ENCODE measurements at regions not wholly inside any gene's neighbourhood (a gene's known extent, or its start where the extent isn't known, plus 50 kb on each side); places are given as distances from the start of the nearest gene placed in this dataset.
"Not testable (repeated sequence)": the region's sequence is repeated elsewhere in the genome, so short reads cannot be mapped to it uniquely, and the experiment has no call there.

DNA sequence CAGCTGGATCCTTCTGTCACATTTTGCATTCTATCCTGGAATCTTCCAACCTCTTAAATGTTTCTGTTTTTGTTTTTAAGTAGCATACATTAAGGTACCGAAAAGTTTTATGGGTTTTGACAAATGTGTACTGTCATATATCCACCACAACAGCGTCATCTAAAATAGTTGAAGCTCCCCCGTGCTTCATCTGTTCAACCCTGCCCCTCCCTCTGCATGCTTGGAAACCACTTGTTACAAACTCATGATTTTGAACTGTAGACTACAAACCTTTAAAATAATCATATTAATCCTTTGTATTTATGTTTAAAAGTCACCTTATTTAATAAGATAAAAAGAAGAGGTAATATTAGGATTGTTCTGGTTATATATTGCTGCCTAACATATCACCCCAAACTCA, 182.8 kb upstream of the SMIM30 start:
- no peak for DNase-seq (ENCODE audit: low spot score)

DNA sequence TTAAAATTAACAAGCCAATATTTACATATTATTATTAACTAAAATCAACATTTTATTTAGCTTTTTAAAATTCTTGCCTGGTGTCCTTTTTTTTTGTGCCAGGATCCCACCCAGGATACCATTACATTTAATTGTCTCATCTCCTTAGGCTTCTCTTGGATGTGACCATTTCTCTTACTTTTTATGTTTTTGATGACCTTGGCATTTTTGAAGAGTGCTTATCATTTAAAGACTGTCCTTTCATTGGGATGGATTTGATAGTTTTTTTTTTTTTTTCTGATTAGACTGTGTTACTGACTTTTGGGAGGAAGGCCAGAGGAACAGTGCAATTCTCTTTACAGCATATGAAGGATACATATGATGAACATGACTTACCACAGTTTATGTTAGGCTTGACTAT, 181.4 kb upstream of the SMIM30 start:
- no peak for DNase-seq (ENCODE audit: low spot score)

DNA sequence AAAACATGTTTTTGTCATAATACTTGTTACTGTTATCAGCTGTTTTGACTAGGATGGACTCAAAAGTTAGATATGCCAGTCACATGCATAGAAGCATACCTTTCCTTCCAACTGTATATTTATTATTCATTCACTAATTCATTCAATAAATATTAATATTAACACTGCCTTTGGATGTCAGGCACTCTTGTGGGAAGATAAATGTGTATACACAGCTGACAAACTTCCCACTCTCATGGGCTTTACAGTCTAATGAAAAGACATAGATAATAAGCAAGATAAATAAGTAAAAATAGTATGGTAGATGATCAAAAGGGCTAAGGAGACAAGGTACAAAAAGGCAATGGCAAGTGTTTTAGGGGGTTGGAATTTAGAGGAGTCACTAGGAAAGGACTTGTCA, 180.1 kb upstream of the SMIM30 start:
- DNase-seq (ENCODE audit: low spot score): no peak

DNA sequence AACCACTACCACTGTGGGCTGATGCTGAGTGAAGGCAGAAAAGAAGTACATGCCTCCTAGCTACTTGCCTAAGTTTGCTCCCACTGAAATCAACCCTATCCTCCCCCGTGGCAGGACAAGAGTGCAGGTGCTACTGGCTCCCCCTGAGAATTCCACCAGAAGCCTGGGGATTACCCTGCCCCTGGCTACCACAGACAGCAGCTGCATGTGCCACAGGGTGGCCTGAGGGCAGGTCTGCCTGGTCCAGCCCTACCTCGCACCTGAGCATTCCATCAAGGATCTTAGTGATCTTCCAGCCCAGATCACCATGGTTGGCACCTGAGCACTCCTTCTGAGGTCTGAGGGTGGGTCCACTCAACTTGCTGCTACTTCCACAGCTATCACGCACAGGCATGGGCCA, 176.4 kb upstream of the SMIM30 start:
- no peak for DNase-seq (ENCODE audit: low spot score)

DNA sequence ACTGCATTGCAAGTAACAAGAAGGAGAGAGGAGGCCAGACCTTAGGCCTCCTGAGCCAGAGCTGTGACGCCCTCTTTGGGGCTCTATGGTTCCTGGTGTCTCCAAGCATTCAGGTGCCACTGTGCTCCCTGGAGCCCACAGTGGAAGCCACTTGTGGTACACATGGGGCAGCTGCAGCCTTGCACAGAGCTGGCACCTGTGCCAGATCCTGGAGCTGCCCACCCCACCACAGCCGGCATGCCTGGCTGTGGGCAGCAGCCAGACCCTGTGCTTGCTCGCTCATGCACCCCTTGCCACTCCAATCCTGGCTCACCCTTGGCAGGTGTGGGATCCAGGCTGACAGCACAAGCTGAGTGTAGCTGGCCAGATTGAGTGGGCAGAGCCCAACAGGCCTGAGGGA, 173.8 kb upstream of the SMIM30 start:
- no peak for DNase-seq (ENCODE audit: low spot score)

DNA sequence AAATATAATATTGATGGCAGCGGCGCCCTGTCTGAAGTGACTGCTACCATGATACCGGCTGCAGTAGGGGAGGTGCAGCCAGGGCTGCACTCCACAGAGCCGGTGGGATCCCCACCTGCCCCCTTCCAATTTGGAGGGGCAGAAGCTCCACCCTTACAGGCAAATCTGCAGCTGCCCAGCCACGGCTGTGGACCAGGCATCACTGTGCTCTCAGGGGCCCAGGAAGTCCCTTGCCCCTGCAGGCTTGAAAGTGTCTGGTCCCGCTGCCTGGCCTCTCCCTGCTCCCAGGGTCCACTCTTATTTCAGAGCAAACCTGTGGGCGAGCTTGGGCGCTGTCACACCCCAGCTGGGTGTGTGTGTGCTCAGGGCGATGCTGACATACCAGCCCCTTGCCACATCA, 172.7 kb upstream of the SMIM30 start:
- DNase-seq (ENCODE audit: low spot score): no peak

DNA sequence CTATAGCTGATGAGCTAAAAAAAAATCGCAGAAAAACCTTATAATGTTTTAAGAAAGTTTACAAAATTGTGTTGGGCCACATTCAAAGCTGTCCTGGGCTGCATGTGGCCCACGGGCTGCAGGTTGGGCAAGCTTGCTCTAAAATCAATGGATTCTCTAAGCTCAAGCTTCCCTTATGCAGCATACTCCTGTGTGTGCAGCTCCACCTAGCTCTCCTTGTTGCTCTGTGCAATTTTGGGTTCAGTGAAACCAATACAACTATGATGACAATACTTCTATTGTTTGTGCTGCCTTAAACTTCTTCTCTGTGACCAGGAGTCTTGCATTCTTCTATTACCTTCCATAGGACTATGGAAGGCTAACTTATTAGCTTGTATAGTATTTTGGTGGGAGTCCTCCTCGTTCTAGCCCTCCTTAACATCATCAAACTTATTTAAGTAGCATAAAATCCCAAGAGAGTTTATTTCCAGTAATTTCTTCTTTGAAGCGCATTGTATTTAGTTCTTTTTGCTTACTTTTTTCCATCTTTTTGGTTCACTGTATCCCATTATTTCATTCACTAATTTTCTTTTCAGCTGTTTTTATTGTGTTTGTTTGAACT, 170.9 kb upstream of the SMIM30 start:
- DNase-seq (ENCODE audit: low spot score): no peak

DNA sequence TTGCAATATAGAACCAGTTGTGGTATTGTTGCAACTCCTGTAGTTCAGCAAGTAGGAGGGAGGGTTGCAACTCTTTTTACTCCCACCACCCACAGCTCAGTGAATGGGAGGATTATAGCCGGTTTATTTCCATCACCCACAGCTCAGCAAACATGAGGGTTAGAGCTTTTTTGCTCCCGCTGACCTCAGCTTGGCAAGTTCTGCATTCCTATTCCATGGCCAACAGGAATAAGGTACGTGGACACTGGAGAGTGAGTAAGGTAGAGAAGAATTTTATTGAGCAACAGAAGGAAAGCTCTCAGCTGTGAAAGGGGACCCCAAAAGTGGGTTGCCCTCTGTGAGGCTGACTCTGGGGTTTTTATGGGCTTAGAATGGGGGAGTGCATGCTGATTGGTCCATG, 167.1 kb upstream of the SMIM30 start:
- DNase-seq (ENCODE audit: low spot score): no peak

DNA sequence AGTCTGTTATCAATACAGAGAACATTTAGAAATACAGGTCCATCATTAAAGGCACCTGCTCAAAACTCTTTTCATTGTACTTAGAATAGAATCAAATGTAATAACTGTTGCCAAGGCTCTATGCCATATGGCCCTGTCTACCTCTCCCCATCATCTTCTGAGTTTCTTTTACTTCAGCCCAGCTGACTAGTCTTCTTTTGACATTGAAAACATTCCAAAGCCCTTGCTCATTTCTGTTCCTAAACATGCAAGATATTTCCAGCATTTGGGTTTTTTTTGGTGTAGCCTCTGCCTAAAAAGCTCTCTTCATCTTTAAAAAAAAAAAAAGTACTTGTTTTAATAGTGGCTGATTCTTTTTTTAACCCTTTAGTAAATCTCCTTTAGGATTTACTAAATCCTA, 165.5 kb upstream of the SMIM30 start:
- no peak for DNase-seq (ENCODE audit: low spot score)

DNA sequence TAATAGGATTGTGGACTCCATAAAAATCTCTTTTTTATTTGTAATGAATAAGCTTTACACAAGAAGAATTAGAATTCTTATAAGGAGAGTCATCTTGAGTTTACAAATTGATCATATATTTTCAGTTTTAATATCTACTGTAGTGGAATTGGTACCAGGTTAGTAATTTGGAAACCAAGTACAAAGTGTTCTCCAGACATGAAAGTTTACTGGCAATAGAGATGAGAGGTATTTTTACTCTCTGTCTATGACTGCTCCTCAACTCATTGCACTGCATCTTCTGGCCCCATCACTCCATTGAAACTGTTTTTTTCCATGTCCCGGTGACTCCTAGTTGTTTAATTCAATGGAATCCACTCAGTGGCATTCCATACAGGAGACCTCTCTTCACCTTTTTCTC, 164.5 kb upstream of the SMIM30 start:
- DNase-seq (ENCODE audit: low spot score): no peak

DNA sequence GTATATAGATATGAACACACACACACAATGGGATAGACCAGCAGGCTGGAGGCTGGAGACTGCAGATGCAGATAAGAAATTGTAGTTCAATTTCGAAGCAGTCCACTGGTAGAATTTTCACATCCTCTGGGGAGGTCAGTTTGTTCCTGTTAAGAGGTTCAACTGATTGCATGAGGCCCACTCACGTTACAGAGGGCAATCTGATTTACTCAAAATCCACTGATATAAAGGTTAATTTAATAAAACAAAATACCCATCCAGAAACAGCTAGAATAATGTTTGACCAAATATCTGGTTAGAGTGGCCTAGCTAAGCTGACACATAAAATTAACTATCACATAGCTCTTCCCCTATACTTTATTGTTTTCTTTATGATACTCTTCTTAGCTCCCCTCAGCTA, 162.9 kb upstream of the SMIM30 start:
- DNase-seq (ENCODE audit: low spot score): no peak

DNA sequence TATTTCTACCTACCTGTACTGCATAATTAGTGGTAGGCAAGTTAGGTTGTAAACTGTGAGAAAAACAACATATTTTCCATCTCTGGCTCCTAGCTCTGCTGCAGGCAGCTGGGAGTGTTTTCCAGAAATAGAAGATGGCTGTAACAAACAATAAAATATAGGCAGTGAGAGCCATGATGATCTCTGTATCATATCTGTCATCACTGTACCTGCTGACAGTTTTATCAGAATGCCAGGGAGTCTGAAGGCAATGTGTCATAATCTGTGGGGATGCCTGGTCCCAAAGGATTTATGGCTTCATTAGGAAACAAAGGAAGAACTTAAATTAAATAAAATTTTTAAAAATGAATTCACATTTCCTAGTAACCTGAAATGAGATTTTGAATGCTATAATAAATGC, 160.9 kb upstream of the SMIM30 start:
- no peak for DNase-seq (ENCODE audit: low spot score)

DNA sequence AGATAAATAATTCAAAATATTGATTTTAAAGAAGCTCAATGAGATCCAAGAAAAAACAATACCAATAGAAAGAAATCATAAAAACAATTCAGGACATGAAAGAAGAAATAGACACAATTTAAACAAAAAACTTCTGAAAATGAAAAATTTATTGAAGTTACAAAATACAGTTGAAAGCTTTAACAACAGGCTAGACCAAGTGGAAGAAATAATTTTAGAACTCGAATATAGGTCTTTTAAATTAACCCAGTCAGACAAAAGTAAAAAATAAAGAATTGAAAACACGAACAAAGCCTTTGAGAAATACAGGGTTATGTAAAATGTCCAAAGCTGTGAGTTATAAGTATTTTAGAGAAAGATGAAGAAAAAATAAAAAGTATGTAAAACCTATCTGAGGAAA, 152.4 kb upstream of the SMIM30 start:
- DNase-seq (ENCODE audit: low spot score): no peak

DNA sequence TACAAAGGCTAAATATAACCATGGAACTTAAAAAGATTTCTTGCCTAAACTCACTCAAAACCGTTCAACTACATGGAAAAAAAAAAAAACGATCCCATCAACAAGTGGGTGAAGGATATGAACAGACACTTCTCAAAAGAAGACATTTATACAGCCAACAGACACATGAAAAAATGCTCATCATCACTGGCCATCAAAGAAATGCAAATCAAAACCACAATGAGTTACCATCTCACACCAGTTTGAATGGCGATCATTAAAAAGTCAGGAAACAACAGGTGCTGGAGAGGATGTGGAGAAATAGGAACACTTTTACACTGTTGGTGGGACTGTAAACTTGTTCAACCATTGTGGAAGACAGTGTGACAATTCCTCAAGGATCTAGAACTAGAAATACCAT, 151.2 kb upstream of the SMIM30 start:
- DNase-seq (ENCODE audit: low spot score): not testable (repeated sequence)

DNA sequence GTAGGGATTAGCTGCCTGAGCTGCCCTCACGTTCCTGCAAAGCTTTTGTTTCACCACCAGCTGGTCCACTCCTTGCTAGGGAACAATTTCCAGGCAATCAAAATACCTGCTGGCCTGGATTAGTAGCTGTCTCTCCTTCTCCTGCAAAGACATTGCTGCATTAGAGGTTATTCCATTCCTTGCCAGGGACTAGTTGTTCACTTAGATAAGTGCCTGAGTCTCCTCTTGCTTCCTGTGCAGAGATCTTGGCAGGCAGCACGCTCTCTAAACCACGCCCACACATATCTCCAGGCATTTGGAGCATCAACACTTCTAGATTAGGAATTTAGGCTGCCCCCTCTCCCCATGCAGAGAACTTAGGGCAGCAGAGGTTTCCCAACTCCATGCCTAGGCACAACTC, 150.4 kb upstream of the SMIM30 start:
- no peak for DNase-seq (ENCODE audit: low spot score)

DNA sequence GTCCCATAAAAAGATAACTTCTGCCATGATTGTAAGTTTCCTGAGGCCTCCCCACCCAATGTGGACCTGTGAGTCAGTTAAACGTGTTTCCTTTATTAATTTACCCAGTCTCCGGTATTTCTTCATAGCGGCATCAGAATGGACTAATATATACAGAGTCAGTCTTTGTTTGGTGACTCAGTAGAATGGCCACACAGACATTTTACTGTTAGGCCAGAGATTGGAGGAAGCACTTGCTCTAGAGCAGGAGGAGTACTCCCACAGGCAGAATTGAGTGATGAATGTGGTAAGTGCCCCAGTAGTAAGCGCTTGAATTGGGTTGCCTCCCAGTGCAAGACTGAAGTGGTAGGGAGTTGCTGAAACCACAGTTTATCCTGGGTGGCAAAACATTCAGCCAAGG, 149.5 kb upstream of the SMIM30 start:
- no peak for DNase-seq (ENCODE audit: low spot score)

DNA sequence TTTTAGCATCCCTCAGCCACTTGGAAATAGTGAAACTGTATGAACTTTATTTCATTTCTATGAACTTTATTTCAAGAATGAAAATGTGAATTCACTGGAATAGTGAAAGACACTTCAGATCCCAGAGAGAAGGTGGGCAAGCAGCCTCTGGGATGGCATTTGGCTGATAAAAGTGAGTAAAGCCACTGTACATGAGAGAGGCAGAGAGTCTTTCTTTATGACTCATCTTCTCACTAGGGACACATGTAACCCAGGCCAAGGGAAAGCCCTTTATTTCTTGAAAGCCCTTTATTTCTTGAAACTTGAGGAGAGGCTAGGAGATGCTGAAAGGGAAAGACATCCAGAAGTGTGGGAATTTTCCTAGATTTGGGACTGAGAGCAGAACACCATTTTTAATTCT, 148.9 kb upstream of the SMIM30 start:
- no peak for DNase-seq (ENCODE audit: low spot score)

DNA sequence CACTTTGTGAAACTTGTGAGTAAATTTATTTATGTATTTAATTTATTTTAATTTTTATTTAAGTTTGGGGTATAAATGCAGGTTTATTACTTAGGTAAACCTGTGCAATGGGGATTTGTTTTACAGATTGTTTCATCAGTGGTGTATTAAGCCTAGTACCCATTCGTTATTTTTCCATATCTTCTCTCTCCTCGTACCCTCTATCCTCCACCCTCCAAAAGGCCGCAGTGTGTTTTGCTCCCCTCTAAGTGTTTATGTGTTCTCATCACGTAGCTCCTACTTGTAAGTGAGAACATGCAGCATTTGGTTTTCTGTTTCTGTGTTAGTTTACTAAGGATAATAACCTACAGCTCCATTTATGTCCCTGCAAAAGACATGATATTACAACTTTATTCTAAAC, 145.4 kb upstream of the SMIM30 start:
- no peak for DNase-seq (ENCODE audit: low spot score)

DNA sequence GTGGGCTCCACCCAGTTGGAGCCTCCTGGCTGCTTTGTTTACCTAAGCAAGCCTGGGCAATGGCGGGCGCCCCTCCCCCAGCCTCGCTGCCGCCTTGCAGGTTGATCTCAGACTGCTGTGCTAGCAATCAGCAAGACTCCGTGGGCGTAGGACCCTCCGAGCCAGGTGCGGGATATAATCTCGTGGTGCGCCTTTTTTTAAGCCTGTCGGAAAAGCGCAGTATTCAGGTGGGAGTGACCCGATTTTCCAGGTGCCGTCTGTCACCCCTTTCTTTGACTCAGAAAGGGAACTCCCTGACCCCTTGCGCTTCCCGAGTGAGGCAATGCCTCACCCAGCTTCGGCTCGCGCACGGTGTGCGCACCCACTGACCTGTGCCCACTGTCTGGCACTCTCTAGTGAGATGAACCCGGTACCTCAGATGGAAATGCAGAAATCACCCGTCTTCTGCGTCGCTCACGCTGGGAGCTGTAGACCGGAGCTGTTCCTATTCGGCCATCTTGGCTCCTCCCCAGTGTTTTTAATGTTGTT, 144.9 kb upstream of the SMIM30 start:
- DNase-seq (ENCODE audit: low spot score): not testable (repeated sequence)

DNA sequence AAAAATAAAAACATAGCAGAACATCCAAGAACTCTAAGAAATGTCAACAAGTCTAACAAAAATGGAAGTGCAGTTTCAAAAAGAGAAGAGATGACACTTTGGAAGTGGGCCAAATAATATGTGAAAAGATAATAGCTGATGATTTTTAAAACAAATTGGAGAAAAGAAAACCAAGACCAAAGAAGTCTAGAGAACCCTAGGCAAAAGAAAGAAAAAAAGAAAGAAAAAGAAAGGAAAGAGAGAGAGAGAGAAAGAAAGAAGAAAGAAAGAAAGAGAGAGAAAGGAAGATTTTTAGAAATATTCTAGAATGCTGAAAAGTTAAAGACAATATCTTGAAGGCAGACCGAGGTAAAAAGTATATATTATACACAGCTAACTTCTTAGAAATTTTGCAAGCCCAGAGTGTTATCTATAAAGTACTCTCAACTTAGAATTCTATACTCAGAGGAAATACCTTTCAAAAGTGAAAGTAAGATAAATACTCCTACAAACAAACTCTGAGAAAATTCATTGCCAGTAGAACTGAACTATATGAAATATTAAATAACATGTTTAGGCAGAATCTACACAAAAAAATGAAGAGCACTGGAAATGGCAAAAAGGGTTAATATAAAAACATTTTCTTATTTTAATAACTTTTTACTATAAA, 138.7 kb upstream of the SMIM30 start:
- no peak for DNase-seq (ENCODE audit: low spot score)

DNA sequence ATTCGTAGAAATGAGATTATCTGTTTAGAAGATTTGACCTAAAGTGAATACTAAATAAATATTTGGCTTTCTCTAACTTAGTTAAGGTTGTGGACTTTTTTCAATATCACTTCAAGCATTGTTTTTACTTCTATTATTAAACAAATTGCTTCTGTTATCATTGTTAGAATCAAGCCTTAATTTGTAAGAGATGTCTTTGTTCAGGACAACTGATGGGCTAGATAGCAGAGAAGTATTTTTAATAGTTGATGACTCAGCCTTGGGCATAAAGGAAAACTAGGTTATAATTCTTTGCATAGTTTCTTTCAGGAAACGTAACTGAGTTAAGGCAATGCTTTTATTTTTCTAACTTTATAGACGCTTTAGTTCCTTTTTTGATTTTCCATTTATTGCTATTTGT, 128.8 kb upstream of the SMIM30 start:
- no peak for DNase-seq (ENCODE audit: low spot score)

DNA sequence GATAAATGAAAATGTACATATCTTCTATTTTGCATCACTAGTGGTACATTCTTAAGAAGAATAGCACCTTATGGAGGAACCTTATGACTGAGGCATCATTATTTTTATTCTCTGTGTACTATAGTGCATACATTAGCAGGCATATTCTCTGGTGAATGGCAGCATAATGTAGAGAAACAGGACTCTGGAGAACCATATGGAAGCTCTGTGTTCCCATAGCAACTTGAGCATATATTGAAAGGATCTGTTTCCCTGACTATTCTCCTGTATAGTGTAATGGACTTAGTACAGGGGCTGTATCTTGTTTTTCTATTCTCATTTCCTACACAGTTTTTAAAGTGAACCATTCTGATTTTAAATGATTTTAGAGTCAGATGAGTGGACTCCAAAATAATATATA, 128.4 kb upstream of the SMIM30 start:
- DNase-seq (ENCODE audit: low spot score): no peak

DNA sequence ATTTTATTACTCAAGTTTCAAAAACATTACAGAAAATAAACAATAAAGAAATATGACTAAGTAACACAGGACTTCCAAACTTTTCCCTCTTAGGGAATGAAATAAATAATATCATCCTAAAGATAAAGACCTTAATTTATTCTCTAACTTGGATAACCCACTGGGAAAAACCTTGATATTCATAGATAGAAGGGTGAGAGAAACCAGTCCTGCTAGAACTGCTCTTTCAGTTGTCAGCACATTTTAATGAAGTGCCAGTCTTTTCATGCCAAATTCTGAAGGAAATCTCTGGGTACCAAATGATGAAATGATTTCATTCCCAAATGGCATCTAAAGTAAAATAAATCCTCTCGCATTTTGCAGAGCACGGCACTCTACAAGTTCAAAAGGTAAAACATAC, 114.5 kb upstream of the SMIM30 start:
- no peak for DNase-seq (ENCODE audit: low spot score)

DNA sequence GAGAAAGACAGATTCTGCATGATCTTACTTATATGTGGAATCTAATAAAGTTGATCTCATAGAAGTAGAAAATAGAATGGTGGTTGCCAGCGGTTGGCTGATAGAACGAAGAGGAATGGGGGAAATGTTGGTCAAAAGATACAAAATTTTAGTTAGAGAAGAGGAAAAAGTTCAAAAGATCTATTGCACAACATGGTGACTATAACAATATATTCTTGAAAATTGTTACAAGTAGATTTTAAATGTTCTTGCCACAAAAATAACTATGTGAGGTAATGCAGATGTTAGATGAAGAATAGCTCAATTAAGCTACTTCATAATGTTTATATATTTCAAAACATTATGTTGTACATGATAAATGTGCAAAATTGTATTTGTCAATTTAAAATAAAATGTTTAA, 112.3 kb upstream of the SMIM30 start:
- DNase-seq (ENCODE audit: low spot score): no peak
